IPS DF 6.9 (cell line): ENCODE measurements at regions not wholly inside any gene's neighbourhood (a gene's known extent, or its start where the extent isn't known, plus 50 kb on each side); places are given as distances from the start of the nearest gene placed in this dataset.

Source experiments
- DNase-seq: peaks from one replicate; pipeline ENCODE4 v3.0.0-alpha.2; 2013; ENCODE audit warnings: low read depth, low spot score
- H3K27ac ChIP-seq: one replicate; pipeline ENCODE4 v1.5.1; 2013; ENCODE audit warnings: low read length, control low read depth
- H3K27me3 ChIP-seq: 2 replicates; pipeline ENCODE4 v1.6.1; 2013; ENCODE audit warnings: mild to moderate bottlenecking, low read length; ENCODE audit not compliant: control insufficient read depth, insufficient read depth
- H3K36me3 ChIP-seq: 2 replicates; pipeline ENCODE4 v1.6.1; 2013; ENCODE audit warnings: low read length; ENCODE audit not compliant: control insufficient read depth, insufficient read depth
- H3K4me1 ChIP-seq: 2 replicates; pipeline ENCODE4 v1.6.1; 2013; ENCODE audit warnings: low read length; ENCODE audit not compliant: control insufficient read depth, insufficient read depth
- H3K4me3 ChIP-seq: 2 replicates; pipeline ENCODE4 v1.5.1; 2013; ENCODE audit warnings: mild to moderate bottlenecking, low read length
- H3K9me3 ChIP-seq: 2 replicates; pipeline ENCODE4 v1.6.1; 2013; ENCODE audit warnings: low read length, inconsistent platforms; ENCODE audit not compliant: control insufficient read depth, insufficient read depth
- WGBS: extraction: QIAGEN DNeasy Blood & Tissue Kit; methylation state at CpG from one replicate; pipeline ENCODE4 v1.1.7; 2013; ENCODE audit warnings: mixed read lengths, missing lambda C conversion rate; ENCODE audit not compliant: insufficient read length, insufficient coverage; 5-methylcytosine and 5-hydroxymethylcytosine counted together

GRCh38 chr9:28056006-28056405, 482.7 kb upstream of the C9orf72 start:
- no peak overlapping the region for H3K27ac ChIP-seq
- no peak overlapping the region for H3K4me3 ChIP-seq
- no peaks in the 10 kb centered on the region; the same call in 1 of the 2 replicates for H3K36me3 ChIP-seq
- no CpG with 5 or more reads among the region's 10 CpGs for WGBS
- H3K27me3 ChIP-seq = no peaks in the 10 kb centered on the region
- no peaks in the 10 kb centered on the region for H3K9me3 ChIP-seq
- DNase-seq = no peak
- no peaks in the 10 kb centered on the region for H3K4me1 ChIP-seq

- no peak for DNase-seq
- Histone ChIP-seq H3K36me3 (no peaks in the 10 kb centered on the region; the same call in 1 of the 2 replicates), H3K27me3 (no peaks in the 10 kb centered on the region), H3K4me1 (no peaks in the 10 kb centered on the region), H3K27ac (no peak overlapping the region), H3K9me3 (no peaks in the 10 kb centered on the region), H3K4me3 (no peak overlapping the region)
- no CpG with 5 or more reads among the region's 1 CpG for WGBS
These were observed 483.2 kb upstream of the C9orf72 start for GRCh38 chr9:28056466-28056865.

GRCh38 chr9:28059192-28059591, 485.9 kb upstream of the C9orf72 start:
- no peaks in the 10 kb centered on the region; the same call in 1 of the 2 replicates for H3K36me3 ChIP-seq

GRCh38 chr9:28064241-28064815, 491.0 kb upstream of the C9orf72 start:
- Histone ChIP-seq H3K4me3 (no peak overlapping the region), H3K36me3 (no peaks in the 10 kb centered on the region), H3K4me1 (no peaks in the 10 kb centered on the region), H3K27ac (no peak overlapping the region), H3K27me3 (no peaks in the 10 kb centered on the region), H3K9me3 (no peaks in the 10 kb centered on the region)
- DNase-seq = no peak
- WGBS = no CpG with 5 or more reads among the region's 9 CpGs

More at GRCh38 chr9:28059192-28059591, 485.9 kb upstream of the C9orf72 start:
- no CpG with 5 or more reads among the region's 8 CpGs for WGBS
- Histone ChIP-seq H3K27ac (no peak overlapping the region), H3K4me1 (no peaks in the 10 kb centered on the region), H3K27me3 (no peaks in the 10 kb centered on the region), H3K9me3 (no peaks in the 10 kb centered on the region), H3K4me3 (no peak overlapping the region)
- no peak for DNase-seq

DNA sequence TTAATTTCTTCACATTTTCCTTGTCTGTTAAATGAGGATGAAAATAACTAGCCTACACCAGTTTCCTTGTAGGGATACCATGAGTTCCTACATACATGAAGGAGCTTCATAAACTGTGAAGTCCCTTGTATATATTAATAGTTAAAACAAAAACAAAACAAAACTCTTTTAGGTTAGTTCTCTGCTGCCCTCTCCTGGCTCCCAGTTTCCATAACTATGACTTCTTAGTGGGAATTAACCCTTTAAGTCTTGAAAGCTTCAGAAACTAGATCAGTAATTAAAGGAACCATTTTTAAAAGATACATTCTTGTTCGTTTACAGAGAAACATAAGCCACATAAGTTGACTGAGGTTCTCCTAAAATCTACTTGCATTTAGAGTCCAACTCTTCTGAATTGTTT, 500.0 kb upstream of the C9orf72 start:
- Histone ChIP-seq H3K36me3 (no peaks in the 10 kb centered on the region), H3K4me3 (no peak overlapping the region), H3K27ac (no peak overlapping the region), H3K4me1 (no peaks in the 10 kb centered on the region), H3K27me3 (no peaks in the 10 kb centered on the region), H3K9me3 (no peaks in the 10 kb centered on the region)
- peak; percentile 9 for DNase-seq
- WGBS = no CpG with 5 or more reads among the region's 1 CpG

DNA sequence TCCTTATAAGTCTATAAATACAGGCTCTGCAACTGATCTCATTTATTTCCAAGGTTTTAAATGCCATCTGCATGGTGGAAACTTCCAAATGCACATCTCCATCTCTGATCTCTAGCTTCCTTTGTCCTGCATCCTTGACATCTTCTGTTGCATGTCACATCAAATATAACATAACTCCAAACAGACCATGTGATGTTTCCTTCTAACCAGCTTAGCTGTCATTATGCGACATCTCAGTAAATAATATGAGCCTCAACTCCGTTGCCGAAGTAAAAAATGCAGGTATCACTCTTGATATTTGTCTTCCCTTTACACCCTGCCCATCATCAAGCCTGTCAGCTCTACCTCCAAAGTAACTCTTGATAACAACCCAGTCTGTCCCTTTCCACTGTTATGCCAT, 506.4 kb upstream of the C9orf72 start:
- no peaks in the 10 kb centered on the region for H3K4me1 ChIP-seq
- no peak overlapping the region for H3K27ac ChIP-seq
- H3K36me3 ChIP-seq = no peaks in the 10 kb centered on the region
- no peak overlapping the region for H3K4me3 ChIP-seq
- no peaks in the 10 kb centered on the region for H3K27me3 ChIP-seq
- no peak for DNase-seq
- no CpG with 5 or more reads among the region's 3 CpGs for WGBS
- H3K9me3 ChIP-seq = no peaks in the 10 kb centered on the region

- Histone ChIP-seq H3K27me3 (no peaks in the 10 kb centered on the region), H3K27ac (no peak overlapping the region), H3K4me3 (no peak overlapping the region), H3K9me3 (no peaks in the 10 kb centered on the region), H3K4me1 (no peaks in the 10 kb centered on the region), H3K36me3 (no peaks in the 10 kb centered on the region)
- no CpG with 5 or more reads among the region's 3 CpGs for WGBS
- DNase-seq = no peak
These were observed 509.4 kb upstream of the C9orf72 start for GRCh38 chr9:28082671-28083070.

- no peaks in the 10 kb centered on the region for H3K36me3 ChIP-seq
- H3K4me1 ChIP-seq = no peaks in the 10 kb centered on the region
- DNase-seq = no peak
- H3K27ac ChIP-seq = no peak overlapping the region
- no peak overlapping the region for H3K4me3 ChIP-seq
- H3K27me3 ChIP-seq = no peaks in the 10 kb centered on the region
- H3K9me3 ChIP-seq = no peaks in the 10 kb centered on the region
These were observed 513.6 kb upstream of the C9orf72 start for GRCh38 chr9:28086881-28087280.

DNA sequence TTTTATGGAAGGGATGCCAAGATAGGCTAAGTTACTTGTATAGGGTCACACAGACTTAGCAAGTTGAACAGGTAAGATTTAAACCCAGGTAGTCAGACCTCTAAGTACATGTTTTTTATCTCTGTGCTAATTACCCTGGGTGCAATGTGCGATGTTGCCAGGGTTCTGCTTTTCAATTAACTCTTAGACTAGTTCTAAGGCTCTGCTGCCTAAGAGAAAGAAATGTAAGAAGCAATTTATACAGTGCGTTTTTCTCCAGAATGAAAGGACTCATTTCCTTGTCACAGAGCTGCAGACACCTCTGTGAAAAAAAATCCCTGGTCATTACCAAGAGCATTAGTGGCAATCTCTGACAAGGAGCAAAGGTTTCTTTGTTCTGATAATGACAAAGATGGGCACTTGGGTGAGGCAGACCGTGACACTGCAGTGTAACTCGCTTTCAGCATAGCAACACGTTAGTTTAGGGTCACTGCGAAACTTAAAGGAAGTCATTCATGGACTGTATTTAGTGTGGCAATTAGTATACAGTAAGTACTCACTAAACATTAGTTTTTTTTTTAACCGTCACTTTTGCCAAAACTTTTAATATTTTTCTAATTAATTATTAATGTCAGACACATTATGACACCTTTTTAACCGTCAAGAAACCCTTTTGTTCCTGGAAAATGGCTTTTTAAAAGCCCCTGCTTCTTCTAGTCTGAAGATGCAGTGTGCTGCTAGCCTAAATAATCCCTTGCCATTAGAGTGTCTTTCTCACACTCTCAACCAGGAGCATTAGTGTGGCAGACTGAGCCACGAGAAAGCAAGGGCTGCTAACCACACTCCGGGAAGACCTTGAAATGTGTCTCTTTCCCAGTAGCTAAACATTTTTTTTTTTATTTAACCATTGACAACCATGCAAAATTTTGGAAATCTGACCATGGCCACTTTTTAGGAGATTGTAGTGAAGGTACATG, 520.0 kb upstream of the C9orf72 start:
- Histone ChIP-seq H3K4me1 (no peaks in the 10 kb centered on the region), H3K9me3 (no peaks in the 10 kb centered on the region), H3K27ac (no peak overlapping the region), H3K4me3 (no peak overlapping the region), H3K36me3 (no peaks in the 10 kb centered on the region), H3K27me3 (no peaks in the 10 kb centered on the region)
- WGBS = no CpG with 5 or more reads among the region's 10 CpGs
- no peak for DNase-seq

DNA sequence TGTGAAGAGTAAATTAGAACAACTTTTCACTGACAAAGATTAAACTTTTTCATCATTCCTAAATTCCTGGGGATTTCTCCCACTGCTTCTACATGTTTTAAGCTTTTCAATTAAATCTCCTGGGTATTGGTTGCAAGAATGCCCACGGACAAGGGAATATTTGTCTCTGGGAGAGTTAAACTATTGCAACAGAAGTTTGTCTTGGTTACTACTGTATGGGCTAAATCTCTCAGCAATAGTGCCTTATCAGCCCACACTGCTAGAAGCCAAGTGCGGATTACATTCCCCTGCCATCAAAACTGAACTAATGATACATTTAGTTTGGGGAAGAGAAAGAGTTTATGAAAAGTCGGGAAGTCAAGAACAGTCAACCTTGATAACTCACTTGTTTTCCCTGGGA, 528.2 kb upstream of the C9orf72 start:
- Histone ChIP-seq H3K27me3 (no peaks in the 10 kb centered on the region), H3K27ac (no peak overlapping the region), H3K4me1 (no peaks in the 10 kb centered on the region), H3K4me3 (no peak overlapping the region), H3K36me3 (no peaks in the 10 kb centered on the region), H3K9me3 (no peaks in the 10 kb centered on the region)
- DNase-seq = no peak
- no CpG with 5 or more reads among the region's 3 CpGs for WGBS
